Osteoblast (primary cell): ENCODE measurements at regions not wholly inside any gene's neighbourhood (a gene's known extent, or its start where the extent isn't known, plus 50 kb on each side); places are given as distances from the start of the nearest gene placed in this dataset.

Source experiments
- DNase-seq: peaks from one replicate; pipeline ENCODE4 v3.0.0; 2011; ENCODE audit warnings: low spot score, mixed read lengths; ENCODE audit not compliant: insufficient read length; ENCODE audit errors: missing footprints
- H2AFZ ChIP-seq: 2 replicates; pipeline ENCODE4 v1.6.0; 2011; ENCODE audit warnings: mild to moderate bottlenecking, low read length
- H3K27ac ChIP-seq: 2 replicates; pipeline ENCODE4 v1.5.1; 2011; ENCODE audit warnings: mild to moderate bottlenecking, low read depth, low read length, moderate library complexity
- H3K27me3 ChIP-seq: 2 replicates; pipeline ENCODE4 v1.6.0; 2012; ENCODE audit warnings: mild to moderate bottlenecking, control low read depth, inconsistent platforms, low read length, moderate library complexity; ENCODE audit not compliant: insufficient read depth
- H3K36me3 ChIP-seq: 2 replicates; pipeline ENCODE4 v1.5.1; 2011; ENCODE audit warnings: mild to moderate bottlenecking, low read length, control low read depth, moderate library complexity; ENCODE audit not compliant: insufficient read depth
- H3K4me1 ChIP-seq: 2 replicates; pipeline ENCODE4 v1.5.1; 2011; ENCODE audit warnings: mild to moderate bottlenecking, low read length, control low read depth, moderate library complexity; ENCODE audit not compliant: insufficient read depth
- H3K4me2 ChIP-seq: 2 replicates; pipeline ENCODE4 v1.6.0; 2011; ENCODE audit warnings: mild to moderate bottlenecking, low read length; ENCODE audit not compliant: insufficient read depth
- H3K4me3 ChIP-seq: fragments of 200-600 bp; sonication (generic); 3 replicates; pipeline ENCODE4 v1.5.1; 2012; ENCODE audit warnings: mild to moderate bottlenecking, low read length, inconsistent platforms; ENCODE audit not compliant: insufficient read depth
- H3K79me2 ChIP-seq: 2 replicates; pipeline ENCODE4 v1.6.0; 2012; ENCODE audit warnings: mild to moderate bottlenecking, low read length, control low read depth, inconsistent platforms; ENCODE audit not compliant: insufficient read depth
- H3K9me3 ChIP-seq: 2 replicates; pipeline ENCODE4 v1.5.1; 2011; ENCODE audit warnings: low read depth, low read length, control low read depth
- H4K20me1 ChIP-seq: 2 replicates; pipeline ENCODE4 v1.6.0; 2012; ENCODE audit warnings: mild to moderate bottlenecking, low read length, control low read depth; ENCODE audit not compliant: insufficient read depth
- CTCF ChIP-seq: IDR thresholded peaks from 2 replicates; pipeline ENCODE4 v1.5.1; 2011; ENCODE audit warnings: mild to moderate bottlenecking, low read depth, low read length, moderate library complexity; ENCODE audit errors: extremely low read depth

GRCh38 chr5:2023196-2023595, 140.5 kb upstream of the IRX4 start:
- Histone ChIP-seq H3K4me1 (no peaks in the 10 kb centered on the region), H3K4me3 (no peak overlapping the region), H3K27ac (no peak overlapping the region), H3K36me3 (no peaks in the 10 kb centered on the region), H3K79me2 (no peaks in the 10 kb centered on the region), H2AFZ (no peak overlapping the region), H3K27me3 (no peaks in the 10 kb centered on the region), H3K4me2 (no peak overlapping the region), H3K9me3 (no peaks in the 10 kb centered on the region), H4K20me1 (no peaks in the 10 kb centered on the region)
- no peak for DNase-seq
- no peak for TF ChIP-seq CTCF

GRCh38 chr5:2022436-2022835, 139.7 kb upstream of the IRX4 start:
- no peak overlapping the region for H3K27ac ChIP-seq
- H3K4me2 ChIP-seq, result no peak overlapping the region
- H3K4me1 ChIP-seq, result no peaks in the 10 kb centered on the region
- H3K9me3 ChIP-seq, result no peaks in the 10 kb centered on the region
- no peaks in the 10 kb centered on the region for H3K27me3 ChIP-seq
- H3K4me3 ChIP-seq, result no peak overlapping the region
- H2AFZ ChIP-seq, result no peak overlapping the region
- no peaks in the 10 kb centered on the region for H4K20me1 ChIP-seq
- TF ChIP-seq CTCF, result no peak
- no peaks in the 10 kb centered on the region for H3K36me3 ChIP-seq
- no peaks in the 10 kb centered on the region for H3K79me2 ChIP-seq
- no peak for DNase-seq

- no peaks in the 10 kb centered on the region for H3K9me3 ChIP-seq
- no peak overlapping the region for H3K27ac ChIP-seq
- no peaks in the 10 kb centered on the region for H3K27me3 ChIP-seq
- H3K4me2 ChIP-seq, result no peak overlapping the region
- no peaks in the 10 kb centered on the region for H4K20me1 ChIP-seq
- no peak for DNase-seq
- H3K36me3 ChIP-seq, result no peaks in the 10 kb centered on the region
- H3K4me1 ChIP-seq, result no peaks in the 10 kb centered on the region
- no peak for TF ChIP-seq CTCF
- no peak overlapping the region for H2AFZ ChIP-seq
- no peak overlapping the region for H3K4me3 ChIP-seq
- no peaks in the 10 kb centered on the region for H3K79me2 ChIP-seq
These were observed 138.9 kb upstream of the IRX4 start for GRCh38 chr5:2021484-2022176.

- Histone ChIP-seq H3K4me3 (no peak overlapping the region), H3K79me2 (no peaks in the 10 kb centered on the region)
- no peak for TF ChIP-seq CTCF
These were observed 138.0 kb upstream of the IRX4 start for GRCh38 chr5:2020730-2021129.

More at GRCh38 chr5:2020730-2021129, 138.0 kb upstream of the IRX4 start:
- H3K4me2 ChIP-seq, result no peak overlapping the region
- no peaks in the 10 kb centered on the region for H3K36me3 ChIP-seq
- H4K20me1 ChIP-seq, result no peaks in the 10 kb centered on the region
- H3K27ac ChIP-seq, result no peak overlapping the region
- no peak for DNase-seq
- no peaks in the 10 kb centered on the region for H3K4me1 ChIP-seq
- no peak overlapping the region for H2AFZ ChIP-seq
- no peaks in the 10 kb centered on the region for H3K9me3 ChIP-seq
- H3K27me3 ChIP-seq, result no peaks in the 10 kb centered on the region
